Fibroblast of pulmonary artery (primary cell): ENCODE measurements at regions not wholly inside any gene's neighbourhood (a gene's known extent, or its start where the extent isn't known, plus 50 kb on each side); places are given as distances from the start of the nearest gene placed in this dataset.
"Not testable (repeated sequence)": the region's sequence is repeated elsewhere in the genome, so short reads cannot be mapped to it uniquely, and the experiment has no call there.

Experiments used
- DNase-seq: peaks from one replicate; pipeline ENCODE4 v3.0.0-alpha.2; 2010; ENCODE audit warnings: low read depth
- H3K4me3 ChIP-seq: replicated peaks from 2 replicates; pipeline ENCODE4 v1.5.1; 2011; ENCODE audit warnings: low read depth, mild to moderate bottlenecking, control low read depth, low read length, moderate library complexity
- CTCF ChIP-seq: IDR thresholded peaks from 2 replicates; pipeline ENCODE4 v1.5.1; 2011; ENCODE audit warnings: mild to moderate bottlenecking, control low read depth, low read length, inconsistent platforms; ENCODE audit errors: missing control alignments

GRCh38 chr9:26516773-26517343 is 375.7 kb downstream of the CAAP1 start:
- no peak overlapping the region for H3K4me3 ChIP-seq
- TF ChIP-seq CTCF = no peak

GRCh38 chr9:26513730-26514129 is 378.9 kb downstream of the CAAP1 start:
- no peak overlapping the region for H3K4me3 ChIP-seq
- no peak for DNase-seq
- no peak for TF ChIP-seq CTCF

More at GRCh38 chr9:26516773-26517343, 375.7 kb downstream of the CAAP1 start:
- no peak for DNase-seq

GRCh38 chr9:26510137-26510536 is 382.5 kb downstream of the CAAP1 start:
- no peak for DNase-seq
- no peak for TF ChIP-seq CTCF
- H3K4me3 ChIP-seq = no peak overlapping the region

- DNase-seq = no peak
- no peak for TF ChIP-seq CTCF
- no peak overlapping the region for H3K4me3 ChIP-seq
These were observed 383.7 kb downstream of the CAAP1 start for GRCh38 chr9:26508897-26509296.

- DNase-seq = no peak
- TF ChIP-seq CTCF = no peak
- H3K4me3 ChIP-seq = no peak overlapping the region
These were observed 388.5 kb downstream of the CAAP1 start for GRCh38 chr9:26504057-26504456.

- H3K4me3 ChIP-seq = no peak overlapping the region
- no peak for TF ChIP-seq CTCF
- DNase-seq = no peak
These were observed 390.3 kb downstream of the CAAP1 start for GRCh38 chr9:26502311-26502710.

- no peak overlapping the region for H3K4me3 ChIP-seq
- no peak for TF ChIP-seq CTCF
- no peak for DNase-seq
These were observed 392.1 kb downstream of the CAAP1 start for GRCh38 chr9:26500471-26500870.

GRCh38 chr9:26492608-26493521 is 399.7 kb downstream of the CAAP1 start:
- DNase-seq, H3K4me3 ChIP-seq: not testable (repeated sequence)

GRCh38 chr9:26491922-26492607 is 400.5 kb downstream of the CAAP1 start:
- not testable (repeated sequence) for DNase-seq, H3K4me3 ChIP-seq
